Heart left ventricle (tissue), 13 donors: ENCODE measurements at regions not wholly inside any gene's neighbourhood (a gene's known extent, or its start where the extent isn't known, plus 50 kb on each side); places are given as distances from the start of the nearest gene placed in this dataset.

Experiments used
- POLR2A ChIP-seq, 2 donors: fragments of 450-650 bp; IDR thresholded peaks; one replicate each; pipeline ENCODE4 v1.6.1; 2017; ENCODE audit warnings: antibody characterized with exemption in 2 of 2, mild to moderate bottlenecking in 2 of 2, moderate library complexity in 2 of 2
- TF ChIP-seq, protein P1 (sequence below), 12 donors: fragments of 200-600 bp; sonication (generic) in 4 of 12; IDR thresholded peaks; one replicate each; pipeline versions ENCODE4 v1.5.0 to v1.8.0; 2018 to 2022; ENCODE audit warnings: antibody characterized with exemption in 12 of 12, mild to moderate bottlenecking in 5 of 12
- donor health status: ischemic (EF 13 %, LVEDD 7.1; RV severe dilation, severe dysfunction).
- donor health status: DM: no; HTN: yes; CAD: no.
- donor health status: DM: no; HTN: no; CAD: no.
- donor health status: ischemic (EF 25% LVEDD 6.9; RV normal size, moderate dysfunction).
- donor health status: ischemic (EF 25% LVEDD 5.7; RV mildly dilated, moderate dysfunction).
- donor health status: ischemic (EF 35%, LVEDD 5.7; RV mildly dilated, moderate dysfunction).
- donor health status: nonischemic (EF 11% LVEDD 7.7; RV severe dilation, severe dysfunction).
- donor health status: DM: yes; HTN: yes; CAD: no.
- donor health status: PGD.
- donor health status: ischemic (EF 29% LVEDD 5.4; RV normal size, mild dysfunction).
- donor health status: nonischemic (EF 23%, LVEDD 6.1; RV moderate dilation, normal function).

DNA sequence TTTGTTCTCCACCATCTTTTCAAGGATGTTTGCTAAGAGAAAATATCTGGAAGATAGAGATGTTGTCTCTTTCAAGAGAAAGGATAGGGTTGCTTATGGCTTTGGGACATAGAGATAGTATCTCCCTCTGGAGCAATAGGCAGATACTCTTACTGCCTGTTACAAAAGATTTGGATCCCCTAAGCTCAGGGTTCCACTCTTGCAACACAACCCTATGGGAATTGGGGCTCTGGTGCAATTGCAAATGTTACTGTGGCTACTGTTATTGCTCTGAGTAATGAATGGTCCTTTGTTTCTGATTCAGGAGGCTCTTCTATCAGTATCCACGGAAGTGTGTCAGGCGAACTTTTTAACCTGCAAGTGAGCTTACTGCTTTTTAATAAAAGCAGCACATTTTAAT is 88.8 kb downstream of the GPR85 start:
- TF ChIP-seq, protein P1, sequence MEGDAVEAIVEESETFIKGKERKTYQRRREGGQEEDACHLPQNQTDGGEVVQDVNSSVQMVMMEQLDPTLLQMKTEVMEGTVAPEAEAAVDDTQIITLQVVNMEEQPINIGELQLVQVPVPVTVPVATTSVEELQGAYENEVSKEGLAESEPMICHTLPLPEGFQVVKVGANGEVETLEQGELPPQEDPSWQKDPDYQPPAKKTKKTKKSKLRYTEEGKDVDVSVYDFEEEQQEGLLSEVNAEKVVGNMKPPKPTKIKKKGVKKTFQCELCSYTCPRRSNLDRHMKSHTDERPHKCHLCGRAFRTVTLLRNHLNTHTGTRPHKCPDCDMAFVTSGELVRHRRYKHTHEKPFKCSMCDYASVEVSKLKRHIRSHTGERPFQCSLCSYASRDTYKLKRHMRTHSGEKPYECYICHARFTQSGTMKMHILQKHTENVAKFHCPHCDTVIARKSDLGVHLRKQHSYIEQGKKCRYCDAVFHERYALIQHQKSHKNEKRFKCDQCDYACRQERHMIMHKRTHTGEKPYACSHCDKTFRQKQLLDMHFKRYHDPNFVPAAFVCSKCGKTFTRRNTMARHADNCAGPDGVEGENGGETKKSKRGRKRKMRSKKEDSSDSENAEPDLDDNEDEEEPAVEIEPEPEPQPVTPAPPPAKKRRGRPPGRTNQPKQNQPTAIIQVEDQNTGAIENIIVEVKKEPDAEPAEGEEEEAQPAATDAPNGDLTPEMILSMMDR (IDR thresholded peaks at IDR 0.05), result no peak
- no peak for TF ChIP-seq POLR2A (IDR thresholded peaks at IDR 0.05)
